ENCODE measurements at regions not wholly inside any gene's neighbourhood (a gene's known extent, or its start where the extent isn't known, plus 50 kb on each side); places are given as distances from the start of the nearest gene placed in this dataset.

DNA sequence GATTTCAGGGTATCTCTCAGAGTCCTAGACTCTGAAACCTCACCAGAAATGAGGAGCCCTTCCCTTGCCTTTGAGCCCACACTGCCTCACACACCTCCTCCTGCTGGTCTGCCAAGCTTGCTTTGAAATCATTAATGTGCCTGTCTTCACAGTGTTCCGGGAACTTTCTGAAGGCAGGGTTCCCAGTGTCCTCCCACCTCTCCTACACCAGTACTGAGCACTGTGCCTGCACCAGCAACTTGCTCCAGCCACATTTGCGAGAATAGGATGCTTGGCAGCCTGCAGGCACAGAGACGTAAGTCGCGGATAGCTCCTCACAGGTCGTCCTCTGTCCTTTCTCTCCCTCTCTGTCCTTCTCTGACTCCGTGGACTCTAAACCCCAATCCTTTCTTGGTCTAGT, 408.4 kb upstream of the EEF2KMT start:
- Mint-ChIP-seq H3K27me3 (ENCODE audit: insufficient read depth) (no peaks in the 10 kb centered on the region), H3K4me1 (ENCODE audit: low read depth) (no peaks in the 10 kb centered on the region), H3K9me3 (no peaks in the 10 kb centered on the region), H3K27ac (no peak overlapping the region), H3K4me3 (no peak overlapping the region), H3K36me3 (ENCODE audit: low read depth) (no peaks in the 10 kb centered on the region)
- intact Hi-C loops (cut with micrococcal nuclease), result no loop called here
- DNase-seq (ENCODE audit: low spot score), result no peak

DNA sequence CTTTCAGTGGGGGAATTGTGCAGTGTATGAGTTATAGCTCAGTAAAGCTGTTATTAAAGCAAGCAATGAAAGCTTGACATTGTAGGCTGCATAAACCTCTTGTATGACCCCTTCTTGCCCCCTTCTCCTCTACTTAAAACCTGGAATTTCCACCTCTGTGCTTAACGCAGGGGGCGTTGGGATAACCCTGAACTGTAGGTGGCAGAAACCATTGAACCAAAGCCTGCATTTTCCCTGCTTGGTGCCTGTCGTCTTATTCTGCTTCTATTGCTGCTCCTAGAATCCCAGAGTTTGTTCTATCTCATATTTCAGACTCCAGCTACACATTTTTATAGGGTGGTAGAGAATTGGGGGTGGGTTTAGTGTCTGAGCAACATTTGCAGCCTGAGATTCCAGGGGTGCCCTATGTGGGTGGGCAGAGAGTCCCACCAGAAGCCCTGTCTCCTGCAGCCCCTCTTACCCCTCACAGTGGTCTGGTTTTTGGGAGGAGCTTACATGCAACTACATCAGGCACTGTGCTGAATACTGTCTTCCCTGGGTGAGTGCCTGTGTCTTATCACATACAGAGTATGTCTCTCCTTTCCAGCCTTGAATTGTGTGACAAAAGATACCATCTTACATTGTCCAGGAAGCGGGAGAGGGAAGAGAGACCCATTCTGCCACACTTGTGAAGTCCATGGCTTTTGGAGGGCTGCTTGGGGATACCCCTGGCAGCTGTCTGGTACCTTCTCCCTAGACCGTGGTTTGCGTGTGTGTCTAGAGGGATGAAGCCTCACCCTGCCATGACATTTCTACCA, 407.7 kb upstream of the EEF2KMT start:
- Mint-ChIP-seq H3K4me1 (ENCODE audit: low read depth) (no peaks in the 10 kb centered on the region), H3K4me3 (no peak overlapping the region), H3K9me3 (no peaks in the 10 kb centered on the region), H3K27me3 (ENCODE audit: insufficient read depth) (no peaks in the 10 kb centered on the region), H3K27ac (no peak overlapping the region), H3K36me3 (ENCODE audit: low read depth) (no peaks in the 10 kb centered on the region)
- DNase-seq (ENCODE audit: low spot score), result no peak
- intact Hi-C loops (cut with micrococcal nuclease), result no loop called here

DNA sequence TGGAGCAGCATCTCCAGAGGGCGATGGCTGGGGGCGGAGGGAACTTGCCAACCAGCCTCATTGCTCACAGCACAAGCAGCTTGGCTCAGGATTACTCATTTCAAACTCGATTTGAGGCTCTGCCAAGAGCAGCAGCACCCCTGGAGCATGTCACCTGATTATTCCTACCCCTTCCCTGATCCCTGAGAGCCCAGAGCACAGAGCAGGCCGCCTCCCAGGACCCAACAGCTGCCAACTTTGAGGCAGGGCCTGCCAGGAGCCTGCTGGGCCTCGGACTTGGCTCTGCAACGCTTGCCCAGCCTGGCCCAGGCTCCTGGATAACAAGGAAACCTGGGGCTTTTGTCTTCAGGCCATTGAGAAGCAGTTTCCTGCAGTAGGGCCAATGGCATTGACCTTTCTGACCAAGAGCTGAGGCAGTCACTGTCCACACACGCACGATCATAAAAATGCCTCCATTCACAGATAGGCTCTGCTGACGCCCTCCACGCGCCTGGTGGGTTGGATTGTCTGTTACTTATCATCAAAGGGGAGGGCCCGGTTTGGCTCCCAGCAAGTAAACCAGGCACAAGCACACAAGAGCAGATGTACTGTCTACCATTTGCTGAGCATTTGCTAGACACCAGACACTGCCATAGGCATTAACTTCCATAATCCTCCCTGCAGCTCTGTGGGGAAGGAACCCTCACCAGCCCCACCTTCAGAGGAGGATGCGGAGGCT, 406.6 kb upstream of the EEF2KMT start:
- H3K27me3 Mint-ChIP-seq (ENCODE audit: insufficient read depth), result no peaks in the 10 kb centered on the region
- no peaks in the 10 kb centered on the region for H3K36me3 Mint-ChIP-seq (ENCODE audit: low read depth)
- no peak overlapping the region for H3K27ac Mint-ChIP-seq
- no peak for DNase-seq (ENCODE audit: low spot score)
- H3K9me3 Mint-ChIP-seq, result no peaks in the 10 kb centered on the region
- intact Hi-C loops (cut with micrococcal nuclease), result no loop called here
- H3K4me3 Mint-ChIP-seq, result no peak overlapping the region
- no peaks in the 10 kb centered on the region for H3K4me1 Mint-ChIP-seq (ENCODE audit: low read depth)

DNA sequence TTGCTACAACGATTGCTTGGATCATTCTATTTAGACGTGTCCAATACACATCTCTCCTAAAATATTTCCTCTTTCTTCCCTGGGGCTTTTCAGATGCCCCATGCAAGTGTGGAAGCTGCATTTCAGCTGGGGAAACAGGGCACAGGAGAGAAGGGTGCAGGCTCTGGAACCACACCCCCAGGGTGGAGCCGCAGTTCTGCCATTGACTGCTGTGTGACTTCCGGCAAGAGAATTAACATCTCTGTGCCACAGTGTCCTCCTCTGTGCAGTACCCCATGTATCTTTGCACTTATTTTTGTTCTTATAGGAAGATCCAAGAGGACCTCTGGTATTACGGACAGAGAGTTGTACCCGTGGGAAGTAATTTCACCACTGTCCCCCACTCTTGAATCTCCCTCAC, 405.3 kb upstream of the EEF2KMT start:
- H3K4me3 Mint-ChIP-seq, result no peak overlapping the region
- H3K9me3 Mint-ChIP-seq, result no peaks in the 10 kb centered on the region
- DNase-seq (ENCODE audit: low spot score), result no peak
- no peaks in the 10 kb centered on the region for H3K36me3 Mint-ChIP-seq (ENCODE audit: low read depth)
- no peak overlapping the region for H3K27ac Mint-ChIP-seq
- no peaks in the 10 kb centered on the region for H3K4me1 Mint-ChIP-seq (ENCODE audit: low read depth)
- intact Hi-C loops (cut with micrococcal nuclease), result no loop called here
- H3K27me3 Mint-ChIP-seq (ENCODE audit: insufficient read depth), result no peaks in the 10 kb centered on the region

DNA sequence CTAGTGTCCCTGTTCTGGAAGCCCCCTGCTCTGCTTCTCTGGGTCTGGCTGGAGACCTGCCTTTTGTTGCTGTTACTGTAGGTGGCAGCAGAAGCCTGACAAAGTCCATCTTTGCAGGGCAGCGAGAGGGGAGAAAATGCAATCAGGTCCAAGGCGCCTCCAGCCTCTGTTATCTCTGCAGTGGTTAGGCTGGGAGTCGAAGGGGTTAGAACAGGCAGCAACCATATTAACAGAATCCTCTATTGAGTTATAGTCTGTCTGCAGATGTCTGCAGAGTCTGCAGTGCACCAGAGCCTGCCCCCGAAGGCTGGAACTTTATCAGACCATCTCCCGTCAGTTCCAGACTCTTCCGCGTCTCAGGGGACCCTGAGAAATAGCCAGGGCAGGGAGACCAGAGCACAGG, 404.9 kb upstream of the EEF2KMT start:
- no peaks in the 10 kb centered on the region for H3K4me1 Mint-ChIP-seq (ENCODE audit: low read depth)
- no peaks in the 10 kb centered on the region for H3K27me3 Mint-ChIP-seq (ENCODE audit: insufficient read depth)
- H3K4me3 Mint-ChIP-seq, result no peak overlapping the region
- H3K9me3 Mint-ChIP-seq, result no peaks in the 10 kb centered on the region
- no peak for DNase-seq (ENCODE audit: low spot score)
- no peaks in the 10 kb centered on the region for H3K36me3 Mint-ChIP-seq (ENCODE audit: low read depth)
- no peak overlapping the region for H3K27ac Mint-ChIP-seq
- intact Hi-C loops (cut with micrococcal nuclease), result no loop called here

DNA sequence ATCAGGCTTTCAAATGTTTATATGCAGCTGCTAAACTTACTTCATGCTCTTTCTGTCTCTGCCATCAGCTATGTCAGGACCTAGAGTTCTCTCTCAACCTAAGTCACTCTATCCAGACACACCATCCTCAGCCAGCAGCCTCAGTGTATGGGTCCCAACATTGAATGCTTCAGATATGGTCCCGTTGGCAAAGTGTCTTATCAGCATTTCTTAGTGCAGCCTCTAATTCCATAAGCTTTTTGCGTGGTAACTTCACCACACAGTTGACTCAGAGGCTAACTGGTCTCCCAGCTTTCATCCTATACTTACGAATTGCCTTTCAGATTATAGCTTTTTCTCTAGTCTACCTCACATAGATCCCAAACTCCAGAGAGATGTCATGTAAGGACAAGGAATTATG, 402.9 kb upstream of the EEF2KMT start:
- H3K4me1 Mint-ChIP-seq (ENCODE audit: low read depth), result no peaks in the 10 kb centered on the region
- H3K36me3 Mint-ChIP-seq (ENCODE audit: low read depth), result no peaks in the 10 kb centered on the region
- no peak overlapping the region for H3K27ac Mint-ChIP-seq
- no peak for DNase-seq (ENCODE audit: low spot score)
- H3K27me3 Mint-ChIP-seq (ENCODE audit: insufficient read depth), result no peaks in the 10 kb centered on the region
- no peak overlapping the region for H3K4me3 Mint-ChIP-seq
- intact Hi-C loops (cut with micrococcal nuclease), result no loop called here
- H3K9me3 Mint-ChIP-seq, result peaks cover 4% of the 10 kb centered on the region

DNA sequence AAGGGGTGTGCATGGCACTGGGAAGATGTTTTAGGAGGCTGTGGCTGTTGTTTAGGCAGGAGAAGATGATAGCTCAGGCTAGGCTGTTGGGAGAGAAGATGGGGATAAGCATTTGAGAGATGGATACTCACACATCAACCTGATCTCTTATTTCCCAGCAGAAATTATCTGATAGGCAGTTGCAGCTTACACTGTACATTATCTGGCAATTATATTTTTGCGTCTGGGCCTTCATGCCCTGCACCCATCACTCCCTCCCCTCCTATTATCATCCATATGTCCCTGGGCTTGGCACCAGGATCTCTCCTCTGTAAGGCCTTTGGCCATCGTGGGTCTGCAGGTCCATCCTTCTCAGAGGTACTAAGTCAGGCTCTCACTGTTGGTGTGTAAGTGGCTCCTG, 401.0 kb upstream of the EEF2KMT start:
- H3K4me1 Mint-ChIP-seq (ENCODE audit: low read depth), result no peaks in the 10 kb centered on the region
- H3K36me3 Mint-ChIP-seq (ENCODE audit: low read depth), result no peaks in the 10 kb centered on the region

DNA sequence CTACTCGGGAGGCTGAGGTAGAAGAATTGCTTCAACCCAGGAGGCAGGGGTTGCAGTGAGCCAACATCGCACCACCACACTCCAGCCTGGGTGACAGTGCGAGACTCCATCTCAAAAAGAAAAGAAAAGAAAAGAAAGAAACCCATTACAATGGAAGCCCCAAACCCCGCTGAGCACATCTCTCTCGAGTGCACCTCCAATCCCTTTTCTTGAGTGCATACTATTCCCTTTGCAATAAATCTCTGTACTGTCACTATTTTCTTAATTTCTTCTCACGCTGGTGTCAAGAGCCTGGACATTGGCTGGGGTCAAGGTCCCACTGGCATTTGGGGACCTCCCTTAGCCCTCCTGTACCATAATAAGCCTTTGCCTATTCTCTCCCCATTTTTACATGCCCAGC, 398.4 kb upstream of the EEF2KMT start:
- no peaks in the 10 kb centered on the region for H3K27me3 Mint-ChIP-seq (ENCODE audit: insufficient read depth)
- H3K27ac Mint-ChIP-seq, result no peak overlapping the region
- DNase-seq (ENCODE audit: low spot score), result no peak
- no peaks in the 10 kb centered on the region for H3K36me3 Mint-ChIP-seq (ENCODE audit: low read depth)
- no peak overlapping the region for H3K4me3 Mint-ChIP-seq
- intact Hi-C loops (cut with micrococcal nuclease), result no loop called here
- no peaks in the 10 kb centered on the region for H3K4me1 Mint-ChIP-seq (ENCODE audit: low read depth)
- peaks cover 4% of the 10 kb centered on the region for H3K9me3 Mint-ChIP-seq

More for the DNA sequence above, 401.0 kb upstream of the EEF2KMT start:
- H3K27me3 Mint-ChIP-seq (ENCODE audit: insufficient read depth), result no peaks in the 10 kb centered on the region
- H3K27ac Mint-ChIP-seq, result no peak overlapping the region
- H3K4me3 Mint-ChIP-seq, result no peak overlapping the region
- intact Hi-C loops (cut with micrococcal nuclease), result no loop called here
- no peak for DNase-seq (ENCODE audit: low spot score)
- peaks cover 4% of the 10 kb centered on the region for H3K9me3 Mint-ChIP-seq

DNA sequence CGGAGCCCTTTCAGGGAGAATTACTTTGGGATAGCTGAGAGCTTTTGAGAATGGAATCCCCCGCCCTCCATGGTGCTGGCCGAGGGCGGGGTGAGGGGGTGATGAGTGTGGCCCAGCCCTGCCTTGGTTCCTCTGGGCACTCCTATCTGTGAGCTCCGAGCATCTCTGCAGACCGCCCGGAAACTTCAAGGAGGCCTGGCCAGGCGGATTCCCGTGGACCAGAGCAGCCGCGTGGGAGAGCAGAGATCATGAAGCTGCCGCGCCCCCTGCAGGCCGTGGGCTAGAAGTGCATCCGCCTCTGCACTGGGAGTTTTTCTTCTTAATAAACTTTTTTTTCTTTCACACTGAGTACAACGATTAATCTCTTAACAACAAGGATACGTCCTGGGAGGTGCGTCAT, 392.9 kb upstream of the EEF2KMT start:
- H3K36me3 Mint-ChIP-seq (ENCODE audit: low read depth), result no peaks in the 10 kb centered on the region

DNA sequence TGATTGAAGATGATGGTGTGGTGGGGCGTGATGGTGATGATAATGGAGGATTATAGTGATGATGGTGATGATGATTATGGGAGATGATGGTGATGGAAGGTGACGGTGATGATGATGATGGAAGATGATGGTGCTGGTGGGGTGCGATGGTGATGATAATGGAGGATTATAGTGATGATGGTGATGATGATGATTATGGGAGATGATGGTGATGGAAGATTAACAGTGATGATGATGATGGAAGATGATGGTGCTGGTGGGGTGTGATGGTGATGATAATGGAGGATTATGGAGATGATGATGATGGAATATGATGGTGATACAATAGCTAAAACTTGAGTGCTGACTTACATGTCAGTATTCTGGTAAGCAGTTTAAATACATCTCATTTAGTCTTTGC, 391.0 kb upstream of the EEF2KMT start:
- no peak overlapping the region for H3K4me3 Mint-ChIP-seq
- no peaks in the 10 kb centered on the region for H3K4me1 Mint-ChIP-seq (ENCODE audit: low read depth)
- DNase-seq (ENCODE audit: low spot score), result no peak
- no peaks in the 10 kb centered on the region for H3K36me3 Mint-ChIP-seq (ENCODE audit: low read depth)
- H3K27me3 Mint-ChIP-seq (ENCODE audit: insufficient read depth), result no peaks in the 10 kb centered on the region
- intact Hi-C loops (cut with micrococcal nuclease), result no loop called here
- no peaks in the 10 kb centered on the region for H3K9me3 Mint-ChIP-seq
- no peak overlapping the region for H3K27ac Mint-ChIP-seq

More for the DNA sequence above, 392.9 kb upstream of the EEF2KMT start:
- no peak for DNase-seq (ENCODE audit: low spot score)
- Mint-ChIP-seq H3K27me3 (ENCODE audit: insufficient read depth) (no peaks in the 10 kb centered on the region), H3K27ac (no peak overlapping the region), H3K9me3 (no peaks in the 10 kb centered on the region), H3K4me3 (no peak overlapping the region), H3K4me1 (ENCODE audit: low read depth) (no peaks in the 10 kb centered on the region)
- intact Hi-C loops (cut with micrococcal nuclease), result loop anchor here (5.0 kb wide), 1 partner anchor 253 kb away; no protein-coding TSS in a partner anchor

DNA sequence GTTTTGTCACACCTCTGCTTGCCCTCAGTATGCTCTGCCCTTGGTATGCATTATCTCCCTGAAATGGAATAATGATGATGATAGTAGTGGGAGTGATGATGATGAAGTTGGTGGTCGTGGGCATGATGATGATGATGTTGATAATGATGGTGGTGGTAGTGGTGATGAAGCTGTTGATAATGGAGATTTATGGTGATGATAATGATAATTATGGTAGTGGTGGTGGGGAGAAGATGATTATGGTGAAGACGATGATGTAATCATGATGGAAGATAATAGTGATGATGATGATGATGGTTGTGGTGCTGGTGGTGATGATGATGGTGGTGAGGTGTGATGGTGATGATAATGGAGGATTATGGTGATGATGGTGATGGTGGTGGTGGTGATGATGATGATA, 390.1 kb upstream of the EEF2KMT start:
- H3K27ac Mint-ChIP-seq, result no peak overlapping the region

DNA sequence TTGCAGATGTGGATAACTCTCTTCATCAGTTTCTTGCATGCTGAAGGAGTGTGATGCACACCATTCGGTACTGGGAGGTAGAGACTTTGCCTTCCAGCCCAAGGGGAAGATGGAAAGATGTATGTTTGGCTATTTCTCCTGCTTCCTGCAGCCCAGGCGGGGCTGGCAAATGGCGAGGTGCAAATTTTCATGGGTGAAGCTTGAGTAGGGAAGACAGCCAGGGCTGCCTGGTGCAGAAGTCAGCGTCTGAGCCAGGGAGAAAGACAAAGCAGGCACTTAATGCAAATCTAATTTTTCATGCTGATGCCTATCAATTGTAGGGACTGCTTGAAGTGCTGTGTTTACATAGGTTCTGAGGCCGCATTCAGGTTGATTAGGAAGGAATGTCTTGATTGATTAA, 384.7 kb upstream of the EEF2KMT start:
- H3K4me1 Mint-ChIP-seq (ENCODE audit: low read depth), result no peaks in the 10 kb centered on the region
- DNase-seq (ENCODE audit: low spot score), result no peak

More for the DNA sequence above, 390.1 kb upstream of the EEF2KMT start:
- H3K4me3 Mint-ChIP-seq, result no peak overlapping the region
- intact Hi-C loops (cut with micrococcal nuclease), result no loop called here
- no peak for DNase-seq (ENCODE audit: low spot score)
- no peaks in the 10 kb centered on the region for H3K27me3 Mint-ChIP-seq (ENCODE audit: insufficient read depth)
- no peaks in the 10 kb centered on the region for H3K4me1 Mint-ChIP-seq (ENCODE audit: low read depth)
- H3K9me3 Mint-ChIP-seq, result no peaks in the 10 kb centered on the region
- H3K36me3 Mint-ChIP-seq (ENCODE audit: low read depth), result no peaks in the 10 kb centered on the region

DNA sequence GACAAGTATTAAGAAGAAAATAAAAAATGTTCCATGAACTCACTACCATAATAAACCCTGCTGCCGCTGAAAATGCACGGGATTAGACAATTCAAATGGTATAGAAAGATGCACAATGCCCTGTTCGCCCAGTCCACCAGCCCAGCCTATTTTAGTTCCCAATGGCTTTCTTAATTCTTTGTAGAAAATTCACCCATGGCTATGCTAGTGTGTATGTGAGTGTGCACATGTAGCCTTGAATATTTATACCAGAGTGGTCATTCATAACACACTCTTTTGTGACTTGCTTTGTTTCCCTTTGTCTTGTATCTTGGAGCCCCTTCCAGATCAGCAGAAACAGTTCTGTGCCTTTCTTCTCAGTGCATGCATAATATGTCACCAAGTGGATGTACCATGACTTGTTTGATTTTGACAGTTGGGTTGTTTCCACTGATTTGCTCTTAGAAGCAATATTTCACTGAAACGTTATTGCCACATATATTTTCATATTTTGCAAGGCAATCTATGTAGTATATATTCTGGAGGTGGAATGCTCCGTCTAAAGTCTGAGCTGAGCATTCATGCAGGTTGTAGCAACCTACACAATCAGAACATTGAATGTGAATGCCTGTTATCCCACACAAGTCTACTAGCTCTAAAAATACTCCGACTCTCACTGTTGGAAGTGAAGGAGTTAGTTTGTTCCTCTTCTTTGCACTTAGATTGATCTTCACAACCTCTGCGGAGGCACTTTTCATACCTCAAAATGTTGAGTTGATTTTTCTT, 383.0 kb upstream of the EEF2KMT start:
- Mint-ChIP-seq H3K27me3 (ENCODE audit: insufficient read depth) (no peaks in the 10 kb centered on the region), H3K9me3 (no peaks in the 10 kb centered on the region), H3K4me1 (ENCODE audit: low read depth) (no peaks in the 10 kb centered on the region), H3K27ac (no peak overlapping the region), H3K4me3 (no peak overlapping the region), H3K36me3 (ENCODE audit: low read depth) (no peaks in the 10 kb centered on the region)
- intact Hi-C loops (cut with micrococcal nuclease), result no loop called here
- DNase-seq (ENCODE audit: low spot score), result no peak

More for the DNA sequence above, 384.7 kb upstream of the EEF2KMT start:
- intact Hi-C loops (cut with micrococcal nuclease), result no loop called here
- Mint-ChIP-seq H3K4me3 (no peak overlapping the region), H3K27ac (no peak overlapping the region), H3K9me3 (no peaks in the 10 kb centered on the region), H3K36me3 (ENCODE audit: low read depth) (no peaks in the 10 kb centered on the region), H3K27me3 (ENCODE audit: insufficient read depth) (no peaks in the 10 kb centered on the region)
